Loucy (cell line): ENCODE measurements at regions not wholly inside any gene's neighbourhood (a gene's known extent, or its start where the extent isn't known, plus 50 kb on each side); places are given as distances from the start of the nearest gene placed in this dataset.

Experiments
- H2AFZ ChIP-seq: fragments of 200-600 bp; sonication (generic); 2 replicates; pipeline ENCODE4 v1.6.0; 2016; ENCODE audit warnings: antibody characterized with exemption, mild to moderate bottlenecking, low read length, moderate library complexity
- H3F3A ChIP-seq: fragments of 200-600 bp; 2 replicates; pipeline ENCODE4 v1.6.0; 2016; ENCODE audit warnings: antibody characterized with exemption, low read depth, mild to moderate bottlenecking
- H3K27me3 ChIP-seq: fragments of 200-600 bp; sonication (generic); 2 replicates; pipeline ENCODE4 v1.6.1; 2014; ENCODE audit warnings: low read length, mild to moderate bottlenecking; ENCODE audit not compliant: insufficient read depth, poor library complexity, severe bottlenecking
- H3K36me3 ChIP-seq: fragments of 200-600 bp; sonication (generic); 2 replicates; pipeline ENCODE4 v1.6.1; 2016; ENCODE audit warnings: low read length; ENCODE audit not compliant: insufficient read depth
- H3K4me1 ChIP-seq: fragments of 200-600 bp; sonication (generic); 2 replicates; pipeline ENCODE4 v1.5.1; 2014; ENCODE audit warnings: low read length, mild to moderate bottlenecking; ENCODE audit not compliant: insufficient read depth, poor library complexity, severe bottlenecking
- H3K4me2 ChIP-seq: fragments of 200-600 bp; sonication (generic); 2 replicates; pipeline ENCODE4 v1.6.0; 2014; ENCODE audit warnings: antibody characterized with exemption, low read length, low read depth, mild to moderate bottlenecking; ENCODE audit not compliant: poor library complexity, severe bottlenecking
- H3K4me3 ChIP-seq: fragments of 200-600 bp; sonication (generic); 2 replicates; pipeline ENCODE4 v1.5.1; 2014; ENCODE audit warnings: low read length, mild to moderate bottlenecking, mixed read lengths; ENCODE audit not compliant: poor library complexity, severe bottlenecking
- H3K79me2 ChIP-seq: fragments of 200-600 bp; sonication (generic); 2 replicates; pipeline ENCODE4 v1.6.1; 2014; ENCODE audit warnings: low read length; ENCODE audit not compliant: insufficient read depth
- H3K9ac ChIP-seq: fragments of 200-600 bp; sonication (generic); 2 replicates; pipeline ENCODE4 v1.6.0; 2014; ENCODE audit warnings: mild to moderate bottlenecking, low read depth, low read length, moderate library complexity; ENCODE audit not compliant: poor library complexity, severe bottlenecking
- H3K9me2 ChIP-seq: fragments of 200-600 bp; sonication (generic); replicated peaks from 2 replicates; pipeline ENCODE4 v1.6.1; 2016; ENCODE audit warnings: low read depth, low read length, mixed read lengths
- H3K9me3 ChIP-seq: fragments of 200-600 bp; sonication (generic); 2 replicates; pipeline ENCODE4 v1.6.1; 2014; ENCODE audit warnings: mild to moderate bottlenecking, antibody characterized with exemption, low read length, low read depth; ENCODE audit not compliant: insufficient read depth
- H4K20me1 ChIP-seq: fragments of 200-600 bp; sonication (generic); 2 replicates; pipeline ENCODE4 v1.6.0; 2014; ENCODE audit warnings: antibody characterized with exemption, low read length, mild to moderate bottlenecking; ENCODE audit not compliant: insufficient read depth, poor library complexity, severe bottlenecking
- EZH2phosphoT487 ChIP-seq: fragments of 200-600 bp; IDR thresholded peaks from 2 replicates; pipeline ENCODE4 v1.6.1; 2018; ENCODE audit warnings: antibody characterized with exemption, mild to moderate bottlenecking, moderate library complexity, borderline replicate concordance
- TF ChIP-seq, protein P1 (sequence below): fragments of 200-600 bp; sonication (generic); conservative IDR thresholded peaks from 2 replicates; pipeline ENCODE4 v1.5.1; 2014; ENCODE audit warnings: mild to moderate bottlenecking, antibody characterized with exemption, low read length

DNA sequence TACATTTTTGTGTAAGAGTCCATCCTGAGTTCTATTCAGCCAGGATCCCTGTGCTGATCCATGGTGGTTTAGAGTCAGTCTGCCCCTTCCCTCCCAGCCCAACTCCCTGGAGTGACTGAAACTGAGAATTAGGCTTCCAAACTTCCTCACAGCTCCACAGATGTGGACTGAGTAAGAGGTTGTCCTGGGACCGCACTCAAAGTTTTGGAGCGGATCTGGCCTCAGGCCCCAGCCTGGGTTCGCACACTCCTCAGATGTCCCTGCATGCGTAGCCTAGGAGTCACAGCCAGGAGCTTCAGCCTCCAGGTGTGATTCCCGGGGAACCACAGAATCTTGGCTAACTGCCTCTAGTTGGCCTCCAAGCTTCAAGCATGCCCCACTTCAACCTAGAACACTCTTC, 218.1 kb downstream of the C7orf25 start:
- Histone ChIP-seq H2AFZ (no peak overlapping the region), H3K4me3 (no peak overlapping the region), H3K9me3 (no peaks in the 10 kb centered on the region), H3K36me3 (no peaks in the 10 kb centered on the region), H3K4me1 (no peaks in the 10 kb centered on the region), H3K9ac (no peak overlapping the region), H3K27me3 (no peaks in the 10 kb centered on the region), H3K79me2 (no peaks in the 10 kb centered on the region), H4K20me1 (no peaks in the 10 kb centered on the region), H3K9me2 (no peaks in the 10 kb centered on the region), H3F3A (no peaks in the 10 kb centered on the region), H3K4me2 (no peak overlapping the region)
- TF ChIP-seq, protein P1, sequence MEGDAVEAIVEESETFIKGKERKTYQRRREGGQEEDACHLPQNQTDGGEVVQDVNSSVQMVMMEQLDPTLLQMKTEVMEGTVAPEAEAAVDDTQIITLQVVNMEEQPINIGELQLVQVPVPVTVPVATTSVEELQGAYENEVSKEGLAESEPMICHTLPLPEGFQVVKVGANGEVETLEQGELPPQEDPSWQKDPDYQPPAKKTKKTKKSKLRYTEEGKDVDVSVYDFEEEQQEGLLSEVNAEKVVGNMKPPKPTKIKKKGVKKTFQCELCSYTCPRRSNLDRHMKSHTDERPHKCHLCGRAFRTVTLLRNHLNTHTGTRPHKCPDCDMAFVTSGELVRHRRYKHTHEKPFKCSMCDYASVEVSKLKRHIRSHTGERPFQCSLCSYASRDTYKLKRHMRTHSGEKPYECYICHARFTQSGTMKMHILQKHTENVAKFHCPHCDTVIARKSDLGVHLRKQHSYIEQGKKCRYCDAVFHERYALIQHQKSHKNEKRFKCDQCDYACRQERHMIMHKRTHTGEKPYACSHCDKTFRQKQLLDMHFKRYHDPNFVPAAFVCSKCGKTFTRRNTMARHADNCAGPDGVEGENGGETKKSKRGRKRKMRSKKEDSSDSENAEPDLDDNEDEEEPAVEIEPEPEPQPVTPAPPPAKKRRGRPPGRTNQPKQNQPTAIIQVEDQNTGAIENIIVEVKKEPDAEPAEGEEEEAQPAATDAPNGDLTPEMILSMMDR = no peak
- no peak for TF ChIP-seq EZH2phosphoT487

DNA sequence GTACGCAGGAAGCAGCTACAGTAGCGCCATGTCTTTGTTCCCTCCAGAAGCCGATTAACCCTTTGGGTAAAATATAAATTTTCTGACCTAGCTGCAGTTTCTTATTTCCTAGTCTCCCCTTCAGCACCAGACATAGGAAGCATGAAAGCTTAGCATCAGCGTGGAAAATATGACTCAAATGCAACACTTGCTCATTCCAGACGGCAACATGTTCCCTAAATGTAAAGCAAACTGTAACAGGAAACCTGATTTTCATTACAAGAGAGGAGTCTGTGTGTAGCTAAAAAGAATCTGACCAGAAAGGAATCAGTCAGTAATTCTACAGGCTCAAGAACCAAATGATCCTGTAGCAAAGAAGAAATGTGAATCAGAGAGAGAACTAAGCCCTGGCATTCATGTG, 219.2 kb downstream of the C7orf25 start:
- Histone ChIP-seq H2AFZ (no peak overlapping the region), H3K9me2 (no peaks in the 10 kb centered on the region), H3K9ac (no peak overlapping the region), H3K79me2 (no peaks in the 10 kb centered on the region), H3K27me3 (no peaks in the 10 kb centered on the region), H3K9me3 (no peaks in the 10 kb centered on the region), H3K4me1 (no peaks in the 10 kb centered on the region), H3K4me2 (no peak overlapping the region), H3F3A (no peaks in the 10 kb centered on the region), H3K4me3 (no peak overlapping the region), H4K20me1 (no peaks in the 10 kb centered on the region), H3K36me3 (no peaks in the 10 kb centered on the region)
- TF ChIP-seq EZH2phosphoT487 = no peak
- TF ChIP-seq, protein P1 = no peak

DNA sequence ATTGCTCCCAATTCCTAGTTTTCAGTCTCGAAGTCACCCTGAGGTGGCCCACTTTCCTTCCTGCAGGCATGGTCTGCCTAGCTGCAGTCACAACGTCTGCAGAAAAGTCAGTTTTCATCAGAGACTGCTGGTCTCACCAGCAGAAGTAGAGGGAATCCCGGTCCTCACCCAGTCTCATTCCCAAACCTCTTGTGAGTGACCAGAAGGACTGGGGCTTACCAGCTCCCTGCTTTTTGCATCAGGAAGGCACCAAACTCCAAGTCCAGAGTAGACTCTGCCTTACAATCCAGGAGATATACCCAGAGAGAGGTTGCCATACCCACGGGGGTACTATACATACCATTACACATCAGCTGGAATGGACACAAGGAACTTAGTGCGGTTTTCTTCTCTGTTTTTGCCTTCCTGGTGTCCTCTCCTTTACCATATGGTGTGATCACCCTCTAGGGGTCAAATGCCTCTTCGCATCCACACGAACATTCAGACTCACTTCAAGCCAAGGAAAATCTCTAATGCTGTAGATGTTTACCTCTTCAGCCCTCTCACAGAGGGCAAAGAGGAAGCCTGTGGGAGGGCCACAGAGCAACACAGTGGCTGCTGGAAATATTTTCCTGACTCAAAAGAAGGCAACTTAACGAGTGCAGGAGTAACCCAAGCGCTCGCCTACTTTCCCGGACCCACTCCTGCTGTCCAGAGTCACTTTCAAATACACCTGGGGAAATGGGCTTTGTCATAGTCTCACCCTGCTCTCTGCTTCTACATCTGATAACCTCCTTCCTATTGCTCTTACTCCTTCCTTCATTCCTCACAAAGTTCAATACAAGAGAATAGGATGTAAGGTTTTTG, 220.9 kb downstream of the C7orf25 start:
- H3K9ac ChIP-seq = no peak overlapping the region
- no peaks in the 10 kb centered on the region for H3K9me2 ChIP-seq
- H3K4me3 ChIP-seq = no peak overlapping the region
- H3K9me3 ChIP-seq = no peaks in the 10 kb centered on the region
- no peaks in the 10 kb centered on the region for H3K36me3 ChIP-seq
- H3K27me3 ChIP-seq = no peaks in the 10 kb centered on the region
- H3K4me1 ChIP-seq = no peaks in the 10 kb centered on the region
- no peaks in the 10 kb centered on the region for H3F3A ChIP-seq
- H3K4me2 ChIP-seq = no peak overlapping the region
- H3K79me2 ChIP-seq = no peaks in the 10 kb centered on the region
- H4K20me1 ChIP-seq = no peaks in the 10 kb centered on the region
- TF ChIP-seq, protein P1 = peak; percentile 65
- no peak for TF ChIP-seq EZH2phosphoT487
- H2AFZ ChIP-seq = no peak overlapping the region; the same call in 1 of the 2 replicates
